Fibroblast of skin of right quadriceps (primary cell): ENCODE measurements at regions not wholly inside any gene's neighbourhood (a gene's known extent, or its start where the extent isn't known, plus 50 kb on each side); places are given as distances from the start of the nearest gene placed in this dataset.

Experiments used
- DNase-seq: peaks from one replicate; pipeline ENCODE4 v3.0.0-alpha.2; 2013

DNA sequence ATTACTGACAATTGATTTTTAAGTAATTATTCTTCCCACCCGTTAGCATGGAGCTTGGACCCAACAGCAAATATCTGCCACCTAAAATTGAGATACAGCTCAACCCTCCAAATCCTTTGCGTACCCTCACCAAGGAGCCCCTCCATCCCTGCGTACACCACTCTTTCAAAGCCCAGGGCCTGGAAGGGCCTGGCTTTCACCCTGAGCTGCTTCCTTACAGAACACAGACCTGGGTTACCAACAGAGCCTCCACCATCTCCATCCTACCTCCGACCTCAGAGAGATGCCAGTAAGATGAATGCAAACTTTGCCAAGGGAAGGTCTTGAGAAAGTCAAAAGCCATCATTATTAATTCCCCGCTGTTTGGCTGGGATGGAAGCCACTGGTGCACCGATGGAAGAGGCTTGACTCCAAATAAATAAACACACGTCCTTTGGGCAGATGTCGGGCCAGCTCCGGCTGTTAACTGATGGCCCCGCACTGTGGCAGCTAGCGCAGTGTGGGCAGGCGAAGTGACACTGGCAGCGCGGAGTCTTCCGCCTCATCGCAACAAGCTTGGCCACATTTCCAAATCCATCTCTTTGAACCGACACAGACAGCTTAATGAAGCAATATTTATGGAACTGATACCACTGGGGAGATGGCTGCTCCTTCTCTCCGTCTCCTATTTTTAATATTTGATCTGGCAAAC lies 150.2 kb upstream of the VSTM2B start:
- DNase-seq: no peak

DNA sequence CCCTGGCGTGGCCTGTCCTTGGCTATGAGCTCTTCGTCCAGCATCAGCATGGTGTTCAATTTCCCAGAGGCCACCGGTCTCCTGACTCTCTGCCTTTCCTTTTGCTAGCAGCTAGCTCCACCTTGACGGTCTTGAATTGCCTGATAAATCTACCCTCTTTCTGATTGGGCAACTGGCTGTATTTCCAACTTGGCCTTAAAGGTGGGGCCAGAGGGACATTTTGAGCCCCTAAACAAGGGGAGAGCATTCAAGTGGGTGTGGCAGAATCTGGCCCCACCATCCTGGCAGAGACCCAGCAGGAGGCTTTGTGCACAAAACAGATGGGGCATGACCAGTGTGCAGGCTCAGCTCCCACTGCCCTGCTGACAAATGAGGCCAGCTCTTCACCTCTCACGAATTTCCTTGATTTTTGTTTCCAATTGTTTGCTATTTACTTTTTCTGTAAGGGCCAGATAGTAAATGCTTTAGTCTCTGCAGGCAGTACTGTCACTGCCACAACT lies 148.9 kb upstream of the VSTM2B start:
- DNase-seq: no peak

DNA sequence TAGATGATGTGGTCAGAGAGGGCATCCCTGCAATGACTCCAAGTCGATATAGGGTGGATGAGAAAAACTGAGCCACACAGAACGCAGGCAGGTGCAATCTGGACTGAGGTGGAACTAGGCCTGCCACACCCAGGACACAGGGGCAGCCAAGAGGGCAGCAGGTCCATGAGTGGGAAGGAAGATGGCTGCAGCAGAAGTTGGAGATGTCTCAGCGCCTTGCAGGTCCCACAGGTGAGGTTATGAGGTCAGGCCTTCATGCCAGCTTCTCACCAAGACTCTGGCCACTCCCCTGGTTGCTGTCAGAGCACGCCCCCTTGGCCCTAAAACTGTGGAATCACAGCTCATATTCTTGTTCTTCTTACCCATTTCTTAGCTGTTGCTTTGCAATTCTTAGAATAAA lies 147.7 kb upstream of the VSTM2B start:
- DNase-seq: no peak

DNA sequence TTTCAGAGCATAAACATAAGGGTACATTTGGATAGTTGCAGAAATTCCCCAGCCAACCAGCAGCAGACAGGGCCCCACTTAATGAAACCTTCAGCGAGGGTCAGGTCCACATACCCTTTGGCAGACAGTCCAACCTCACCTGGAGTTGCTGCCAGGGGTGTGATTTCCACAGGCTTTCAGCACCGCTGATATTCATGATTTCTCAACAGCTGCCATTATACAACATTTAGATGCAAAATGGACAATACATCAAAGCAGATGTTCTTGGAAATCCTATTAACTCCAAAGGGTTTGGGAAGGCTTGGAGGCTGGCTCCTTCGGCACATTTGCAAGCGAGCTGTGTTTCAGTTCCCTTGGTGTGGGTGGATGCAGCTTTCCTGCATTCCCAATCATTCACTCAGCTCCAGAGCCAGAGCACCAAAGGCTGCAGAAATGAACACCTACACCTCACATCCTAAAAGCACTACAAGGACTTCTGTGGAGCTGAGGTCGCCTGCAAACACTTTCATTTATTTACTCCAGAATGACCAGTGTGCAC lies 147.2 kb upstream of the VSTM2B start:
- no peak for DNase-seq

DNA sequence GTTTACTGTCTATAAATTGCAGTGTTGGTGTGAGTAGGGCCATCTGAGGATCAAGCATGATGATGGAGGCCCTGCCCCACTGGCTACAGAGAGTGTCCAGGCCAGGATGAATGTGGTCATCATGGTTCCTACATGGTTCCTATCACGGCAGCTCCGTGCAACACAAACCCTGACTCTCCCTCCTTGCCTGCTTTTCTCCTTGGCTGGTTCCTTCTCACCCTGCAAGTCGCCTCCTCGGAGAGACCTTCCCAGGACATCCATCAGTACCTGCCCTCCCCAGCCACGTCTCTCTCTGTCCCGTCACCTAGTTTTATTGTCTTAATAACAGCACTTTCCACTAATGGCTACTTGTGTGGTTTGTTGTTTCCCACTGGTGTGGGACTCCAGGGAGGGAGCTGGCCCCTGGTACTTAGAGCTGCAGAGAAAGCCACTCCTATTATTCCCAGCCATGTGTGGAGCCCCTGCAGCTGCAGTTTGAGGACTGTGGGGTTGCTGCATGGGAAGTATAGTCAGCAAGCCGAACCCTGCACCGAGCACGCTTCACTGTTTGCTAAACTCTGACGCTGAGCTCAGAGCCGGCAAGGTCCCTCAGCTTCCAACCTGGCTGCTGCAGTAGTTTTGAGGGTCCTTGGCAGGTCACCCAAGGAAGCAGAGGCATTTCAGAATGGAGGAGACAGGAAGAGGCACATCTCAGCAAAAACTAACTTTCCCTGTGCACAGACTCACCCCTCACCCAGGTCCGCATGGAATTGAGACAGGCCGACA lies 146.4 kb upstream of the VSTM2B start:
- no peak for DNase-seq

DNA sequence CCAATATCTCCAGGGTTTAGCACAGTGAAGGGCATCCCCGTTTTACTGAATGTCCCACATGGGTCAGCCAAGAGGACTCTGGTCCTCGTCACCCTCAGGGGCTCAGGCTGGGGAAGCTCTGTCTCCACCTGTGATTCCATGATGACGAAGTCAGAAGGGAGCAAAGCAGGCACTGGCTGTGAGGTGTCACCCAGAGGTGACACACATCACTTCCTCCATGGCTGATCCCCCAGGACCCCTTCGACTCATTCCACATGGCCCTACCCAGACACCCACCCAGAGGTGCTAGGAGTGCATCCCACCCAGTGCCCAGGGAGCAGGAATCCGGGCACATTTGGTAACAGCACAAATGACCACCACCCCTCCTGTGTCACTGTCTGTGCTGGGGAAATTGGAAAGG lies 145.2 kb upstream of the VSTM2B start:
- DNase-seq: no peak

DNA sequence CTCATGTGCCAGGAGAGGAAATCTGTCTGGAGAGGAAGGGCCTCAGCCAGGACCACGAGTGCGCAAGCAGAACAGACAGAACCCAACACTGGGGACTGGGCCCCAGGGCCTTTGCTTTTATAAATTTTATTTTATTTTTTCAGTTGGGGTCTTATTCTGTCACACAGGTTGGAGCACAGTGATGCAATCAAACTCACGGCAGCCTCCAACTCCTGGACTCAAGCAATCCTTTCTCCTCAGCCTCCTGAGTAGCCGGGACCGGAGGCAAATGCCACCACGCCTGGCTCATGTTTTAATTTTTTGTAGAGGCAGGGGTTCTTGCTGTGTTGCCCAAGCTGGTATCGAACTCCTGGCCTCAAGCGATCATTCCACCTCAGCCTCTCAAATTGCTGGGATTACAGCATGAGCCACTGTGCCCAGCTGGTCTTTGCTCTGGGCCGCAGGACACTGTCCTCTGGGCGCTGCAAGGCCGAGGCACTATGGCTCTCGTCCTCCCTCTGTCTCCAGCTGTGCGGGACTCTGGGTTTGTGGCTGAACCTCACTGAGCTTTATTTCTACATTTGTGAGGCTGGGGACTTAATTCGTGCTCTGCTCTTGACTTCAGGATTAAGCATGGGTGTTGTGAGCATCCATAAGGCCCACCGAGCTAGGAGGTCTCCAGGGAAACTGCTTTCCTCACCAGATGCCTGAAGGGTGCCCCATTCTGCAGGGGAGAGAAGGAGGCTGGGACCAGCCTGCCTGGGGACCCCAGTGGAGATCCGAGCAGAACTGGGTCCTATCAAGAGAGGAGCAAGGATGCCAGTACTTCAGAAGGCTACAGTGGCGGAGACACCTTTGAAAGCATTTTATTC lies 144.2 kb upstream of the VSTM2B start:
- DNase-seq: no peak

- DNase-seq: no peak
Observed at GRCh38 chr19:29383696-29384095, 142.1 kb upstream of the VSTM2B start.

GRCh38 chr19:29384656-29385055 lies 141.1 kb upstream of the VSTM2B start:
- no peak for DNase-seq

- no peak for DNase-seq
Observed at GRCh38 chr19:29385191-29385795, 140.5 kb upstream of the VSTM2B start.

- no peak for DNase-seq
Observed at GRCh38 chr19:29386970-29387369, 138.8 kb upstream of the VSTM2B start.

- DNase-seq: no peak
Observed at GRCh38 chr19:29387586-29387985, 138.2 kb upstream of the VSTM2B start.

GRCh38 chr19:29389495-29389894 lies 136.3 kb upstream of the VSTM2B start:
- no peak for DNase-seq

- DNase-seq: no peak
Observed at GRCh38 chr19:29390742-29391141, 135.1 kb upstream of the VSTM2B start.

DNA sequence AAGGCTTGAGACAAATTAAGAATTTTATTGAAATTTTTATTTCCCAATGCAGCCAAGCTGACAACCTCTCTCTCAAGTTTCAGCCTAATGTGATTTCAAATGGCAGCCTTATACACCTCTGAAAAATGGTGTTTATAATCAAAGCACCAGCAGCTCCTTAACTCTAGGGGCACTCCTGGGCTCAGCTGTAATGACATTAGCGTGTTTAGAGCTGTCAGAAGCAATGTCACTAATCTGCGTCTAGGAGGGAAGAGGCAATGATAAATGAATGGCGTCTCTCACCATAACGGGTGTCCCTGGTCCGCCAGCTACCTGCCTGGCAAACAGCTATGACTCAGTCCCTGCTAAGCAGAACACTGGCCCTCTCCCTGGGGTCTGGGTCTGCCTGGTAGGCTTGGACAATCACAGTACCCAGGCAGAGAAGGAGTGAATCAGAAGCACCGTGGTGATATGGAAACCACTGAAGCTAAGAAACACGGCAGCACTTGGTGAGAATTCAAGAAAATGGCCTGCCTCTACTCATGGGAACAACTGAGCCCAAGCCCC lies 131.8 kb upstream of the VSTM2B start:
- no peak for DNase-seq

- DNase-seq: no peak
Observed at GRCh38 chr19:29395111-29395733, 130.6 kb upstream of the VSTM2B start.

DNA sequence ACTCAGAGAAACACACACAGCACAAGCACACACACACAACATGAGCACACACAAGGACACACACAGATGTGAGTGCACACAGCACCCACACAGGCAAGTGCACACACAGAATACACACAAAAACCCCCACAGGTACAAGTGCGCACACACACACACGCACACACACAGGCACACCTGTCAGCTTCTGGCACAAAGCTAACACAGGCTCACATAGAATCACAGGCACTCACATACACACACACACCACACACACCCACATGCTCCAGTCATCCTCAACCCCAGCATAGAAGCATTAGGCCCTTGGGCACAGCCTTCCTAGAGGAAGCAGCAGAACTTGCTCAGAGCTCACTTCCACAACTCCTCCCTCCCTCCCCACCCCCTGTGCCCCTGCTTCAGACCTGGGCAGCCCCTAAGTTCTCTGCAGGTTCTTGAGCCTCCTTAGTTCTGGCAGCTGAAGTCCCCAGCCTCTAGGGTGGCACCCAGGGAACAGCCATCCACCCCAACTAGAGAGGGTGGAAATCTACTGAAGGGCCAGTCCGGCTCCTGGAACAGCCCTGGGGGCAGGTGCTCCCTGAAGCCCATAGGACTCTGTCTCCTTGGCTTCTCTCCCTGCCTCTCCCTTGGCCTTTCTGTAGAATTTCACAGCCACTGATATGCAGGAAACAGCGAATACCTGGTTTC lies 129.9 kb upstream of the VSTM2B start:
- no peak for DNase-seq

GRCh38 chr19:29396925-29397324 lies 128.9 kb upstream of the VSTM2B start:
- no peak for DNase-seq

DNA sequence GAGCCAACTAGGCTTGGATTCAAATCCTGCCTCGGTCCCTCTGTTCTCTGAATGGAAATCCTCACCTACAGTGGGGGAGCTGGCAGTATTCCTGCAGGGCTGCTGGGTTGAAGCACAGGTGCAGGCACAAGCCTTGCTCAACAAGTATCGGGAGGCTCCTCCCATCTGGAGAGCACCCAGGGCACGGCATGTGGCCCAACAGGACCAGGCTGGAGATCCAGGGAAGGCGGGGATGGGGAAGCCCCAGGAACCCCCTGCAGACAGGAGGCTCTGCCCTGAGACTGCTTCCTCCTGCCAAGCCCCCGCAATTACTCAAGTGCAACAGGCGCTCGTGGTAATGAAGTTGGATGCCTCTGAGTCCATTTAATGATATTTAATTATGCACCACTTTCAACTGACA lies 128.0 kb upstream of the VSTM2B start:
- DNase-seq: no peak

DNA sequence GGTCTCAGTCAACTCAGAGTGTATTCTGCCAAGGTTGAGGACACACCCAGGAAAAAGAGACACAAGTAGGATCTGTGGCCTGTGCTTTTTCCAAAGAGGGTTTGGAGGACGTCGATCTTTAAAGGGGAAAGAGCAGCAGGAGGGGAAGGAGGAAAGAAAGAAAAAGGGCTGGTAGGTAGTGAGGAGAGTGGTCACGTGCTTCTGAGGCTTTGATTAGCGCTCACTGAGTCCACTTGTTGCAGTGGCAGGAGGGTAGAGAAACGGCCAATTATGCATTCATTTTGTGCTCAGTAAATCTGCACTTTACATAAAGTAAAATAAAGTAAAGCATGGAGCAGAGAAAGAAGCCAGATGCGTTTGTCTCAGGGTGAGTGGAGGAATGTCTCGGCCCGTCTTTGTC lies 126.0 kb upstream of the VSTM2B start:
- no peak for DNase-seq
